HCT116 (cell line): ENCODE measurements at regions not wholly inside any gene's neighbourhood (a gene's known extent, or its start where the extent isn't known, plus 50 kb on each side); places are given as distances from the start of the nearest gene placed in this dataset.
A peak's percentile ranks its signal among the peaks of the same experiment; 100 is the strongest.

Experiments used
- ATAC-seq: fragments of 200-7000 bp; cut with Tn5 transposase; 2 replicates; pipeline ENCODE4 v1.9.1; 2020; ENCODE audit warnings: mild to moderate bottlenecking, moderate library complexity
- BruUV-seq: library from RNA; stranded (reverse); fragments of 400-500 nt; replicated peaks from 2 replicates; lab custom pipeline; 2021; lab: Mats Ljungman, UMichigan
- CTCF ChIA-PET: fragments of 300-600 bp; sonication (Branson Sonifier 250); formaldehyde crosslinking; loops from one replicate; lab custom pipeline; 2021; ENCODE audit warnings: antibody characterized with exemption; lab: Charles Lee
- POLR2A ChIA-PET: fragments of 300-600, 350-600 bp; sonication (Branson Sonifier 250); formaldehyde crosslinking; loops from one replicate; lab custom pipeline; 2021; ENCODE audit warnings: antibody characterized with exemption; lab: Charles Lee
- RAD21 ChIA-PET, 2 experiments: fragments of 300-600 bp; sonication (Branson Sonifier 250); formaldehyde crosslinking; loops; one replicate each; lab custom pipeline; 2023; ENCODE audit warnings: low total read pairs in 2 of 2; ENCODE audit not compliant: uncharacterized antibody in 2 of 2, unreplicated experiment in 2 of 2, low non-redundant PET in 1 of 2; lab: Charles Lee
- DNase-seq: peaks from one replicate; pipeline ENCODE4 v3.0.0-alpha.2; 2010; ENCODE audit warnings: low read depth, low spot score
- H2AFZ ChIP-seq: fragments of 200-600 bp; shearing (Covaris generic), sonication (generic); 2 replicates; pipeline ENCODE4 v1.6.1; 2017; ENCODE audit warnings: low read depth, mixed run types, mixed read lengths, antibody characterized with exemption, low read length; ENCODE audit not compliant: poor library complexity, severe bottlenecking
- H3K27ac ChIP-seq: 2 replicates; pipeline ENCODE4 v1.5.1; 2012; ENCODE audit warnings: low read depth, low read length
- H3K27me3 ChIP-seq: fragments of 200-600 bp; sonication (generic); 2 replicates; pipeline ENCODE4 v1.6.1; 2016; ENCODE audit warnings: mixed run types, low read length, mixed read lengths; ENCODE audit not compliant: insufficient read depth
- H3K36me3 ChIP-seq, 2 experiments: fragments of 200-500 bp in 1 of 2; fragments of 200-600 bp in 1 of 2; sonication (Bioruptor generic) in 1 of 2; sonication (generic) in 1 of 2; 2 replicates each; pipeline versions ENCODE4 v1.5.1 to v1.6.1; 2014 to 2016; ENCODE audit warnings: low read length in 2 of 2, inconsistent platforms in 1 of 2, mixed read lengths in 1 of 2, mixed run types in 1 of 2; ENCODE audit not compliant: insufficient read depth in 2 of 2, control insufficient read depth in 1 of 2
- H3K4me1 ChIP-seq, 2 experiments: fragments of 200-600 bp in 1 of 2; sonication (generic) in 1 of 2; 2 replicates each; pipeline versions ENCODE4 v1.5.1 to v1.6.1; 2012 to 2017; ENCODE audit warnings: low read length in 2 of 2, inconsistent platforms in 1 of 2, mild to moderate bottlenecking in 1 of 2, mixed read lengths in 1 of 2, mixed run types in 1 of 2, moderate library complexity in 1 of 2; ENCODE audit not compliant: insufficient read depth in 2 of 2, control insufficient read depth in 1 of 2
- H3K4me2 ChIP-seq: fragments of 200-600 bp; sonication (generic); 2 replicates; pipeline ENCODE4 v1.6.1; 2017; ENCODE audit warnings: mixed run types, low read length, mixed read lengths
- H3K4me3 ChIP-seq, 2 experiments: fragments of 200-600 bp in 1 of 2; sonication (generic) in 1 of 2; replicated peaks in 1 of 2; 2 replicates each; pipeline ENCODE4 v1.5.1; 2011 to 2016; ENCODE audit warnings: low read length in 2 of 2, control low read depth in 1 of 2, low read depth in 1 of 2, mild to moderate bottlenecking in 1 of 2, mixed read lengths in 1 of 2, mixed run types in 1 of 2
- H3K79me2 ChIP-seq: fragments of 200-600 bp; sonication (generic); 2 replicates; pipeline ENCODE4 v1.6.1; 2017; ENCODE audit warnings: mild to moderate bottlenecking, mixed run types, low read length, moderate library complexity, mixed read lengths; ENCODE audit not compliant: insufficient read depth
- H3K9ac ChIP-seq: fragments of 200-600 bp; sonication (generic); 2 replicates; pipeline ENCODE4 v1.6.1; 2016; ENCODE audit warnings: low read length, mixed read lengths
- H3K9me2 ChIP-seq: fragments of 200-600 bp; sonication (generic), shearing (Covaris generic); 2 replicates; pipeline ENCODE4 v1.6.1; 2017; ENCODE audit warnings: mixed run types, mild to moderate bottlenecking, moderate library complexity; ENCODE audit not compliant: insufficient read depth
- H3K9me3 ChIP-seq, 2 experiments: fragments of 200-500 bp in 1 of 2; fragments of 200-600 bp in 1 of 2; sonication (Bioruptor generic) in 1 of 2; sonication (generic) in 1 of 2; 2 replicates each; pipeline ENCODE4 v1.6.1; 2014 to 2017; ENCODE audit warnings: low read length in 2 of 2, mixed read lengths in 2 of 2, inconsistent platforms in 1 of 2, low read depth in 1 of 2, mild to moderate bottlenecking in 1 of 2, mixed run types in 1 of 2, moderate library complexity in 1 of 2; ENCODE audit not compliant: control insufficient read depth in 1 of 2, insufficient read depth in 1 of 2
- H4K20me1 ChIP-seq: fragments of 200-600 bp; sonication (generic), shearing (Covaris generic); 2 replicates; pipeline ENCODE4 v1.6.1; 2017; ENCODE audit warnings: mixed run types, mild to moderate bottlenecking, moderate library complexity; ENCODE audit not compliant: insufficient read depth
- JUND ChIP-seq: IDR thresholded peaks from 2 replicates; pipeline ENCODE4 v1.6.1; 2012
- POLR2AphosphoS5 ChIP-seq: IDR thresholded peaks from 2 replicates; pipeline ENCODE4 v1.6.1; 2011; ENCODE audit warnings: mild to moderate bottlenecking, low read depth, low read length, moderate library complexity
- RAD21 ChIP-seq: IDR thresholded peaks from 2 replicates; pipeline ENCODE4 v1.6.1; 2012; ENCODE audit warnings: low read depth, mild to moderate bottlenecking
- TCF7L2 ChIP-seq: IDR thresholded peaks from 2 replicates; pipeline ENCODE4 v1.7.0; 2011; ENCODE audit warnings: borderline replicate concordance, inconsistent platforms; ENCODE audit not compliant: insufficient read depth, insufficient read length; ENCODE audit errors: extremely low read depth
- intact Hi-C: fragments of 100-400 bp; cut with micrococcal nuclease; formaldehyde crosslinking; loops from 2 replicates; pipeline ENCODE4 v1.10.0; 2022
- TF ChIP-seq, protein P1 (sequence below): IDR thresholded peaks from 2 replicates; pipeline ENCODE4 v1.6.1; 2011; ENCODE audit warnings: mild to moderate bottlenecking, low read length, moderate library complexity; ENCODE audit not compliant: insufficient replicate concordance; ENCODE audit errors: extremely low read depth
- TF ChIP-seq, protein P2 (sequence below), 3 experiments: fragments of 200-600 bp in 1 of 3; sonication (generic) in 1 of 3; IDR thresholded peaks in 2 of 3; conservative IDR thresholded peaks in 1 of 3; 2 replicates each; pipeline ENCODE4 v1.5.1; 2012 to 2017; ENCODE audit warnings: low read depth in 2 of 3, low read length in 2 of 3, antibody characterized with exemption in 1 of 3, borderline replicate concordance in 1 of 3, control low read depth in 1 of 3, mild to moderate bottlenecking in 1 of 3, mixed read lengths in 1 of 3, mixed run types in 1 of 3, moderate library complexity in 1 of 3; ENCODE audit not compliant: insufficient read depth in 1 of 3

DNA sequence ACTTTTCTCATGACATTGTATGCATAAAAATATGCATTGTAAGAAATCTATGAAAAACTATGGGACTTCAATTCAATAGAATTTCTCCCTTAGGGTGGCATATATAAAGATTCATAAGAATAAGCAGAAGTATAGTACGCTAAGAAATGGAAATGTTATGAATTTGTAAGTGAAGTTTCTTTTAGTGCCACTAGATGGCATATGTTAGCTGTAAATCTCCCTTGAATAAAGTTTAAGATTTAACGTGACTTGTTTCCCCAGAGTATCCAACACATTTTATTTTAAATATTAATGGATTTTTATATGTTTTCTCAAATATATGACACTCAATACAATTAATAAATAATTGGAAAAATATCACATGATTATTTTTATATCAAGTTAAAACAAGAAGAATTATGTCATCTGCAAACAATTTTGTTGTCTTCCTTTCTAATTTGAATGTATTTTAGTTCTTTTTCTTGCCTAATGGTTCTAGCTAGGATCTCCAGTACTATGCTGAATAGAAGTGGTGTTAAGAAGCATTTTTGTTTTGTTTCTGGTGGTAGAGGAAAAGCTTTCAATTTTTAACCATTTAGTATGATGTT, 287.2 kb downstream of the HGF start:
- BruUV-seq, result no TSS peak
- POLR2A ChIA-PET, result no interaction called here
- no peak overlapping the region for H3K27ac ChIP-seq
- TF ChIP-seq JUND (no peak), TCF7L2 (no peak), POLR2AphosphoS5 (no peak), RAD21 (peak; percentile 67)
- TF ChIP-seq, protein P1, sequence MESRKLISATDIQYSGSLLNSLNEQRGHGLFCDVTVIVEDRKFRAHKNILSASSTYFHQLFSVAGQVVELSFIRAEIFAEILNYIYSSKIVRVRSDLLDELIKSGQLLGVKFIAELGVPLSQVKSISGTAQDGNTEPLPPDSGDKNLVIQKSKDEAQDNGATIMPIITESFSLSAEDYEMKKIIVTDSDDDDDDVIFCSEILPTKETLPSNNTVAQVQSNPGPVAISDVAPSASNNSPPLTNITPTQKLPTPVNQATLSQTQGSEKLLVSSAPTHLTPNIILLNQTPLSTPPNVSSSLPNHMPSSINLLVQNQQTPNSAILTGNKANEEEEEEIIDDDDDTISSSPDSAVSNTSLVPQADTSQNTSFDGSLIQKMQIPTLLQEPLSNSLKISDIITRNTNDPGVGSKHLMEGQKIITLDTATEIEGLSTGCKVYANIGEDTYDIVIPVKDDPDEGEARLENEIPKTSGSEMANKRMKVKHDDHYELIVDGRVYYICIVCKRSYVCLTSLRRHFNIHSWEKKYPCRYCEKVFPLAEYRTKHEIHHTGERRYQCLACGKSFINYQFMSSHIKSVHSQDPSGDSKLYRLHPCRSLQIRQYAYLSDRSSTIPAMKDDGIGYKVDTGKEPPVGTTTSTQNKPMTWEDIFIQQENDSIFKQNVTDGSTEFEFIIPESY, result no peak
- TF ChIP-seq, protein P2, sequence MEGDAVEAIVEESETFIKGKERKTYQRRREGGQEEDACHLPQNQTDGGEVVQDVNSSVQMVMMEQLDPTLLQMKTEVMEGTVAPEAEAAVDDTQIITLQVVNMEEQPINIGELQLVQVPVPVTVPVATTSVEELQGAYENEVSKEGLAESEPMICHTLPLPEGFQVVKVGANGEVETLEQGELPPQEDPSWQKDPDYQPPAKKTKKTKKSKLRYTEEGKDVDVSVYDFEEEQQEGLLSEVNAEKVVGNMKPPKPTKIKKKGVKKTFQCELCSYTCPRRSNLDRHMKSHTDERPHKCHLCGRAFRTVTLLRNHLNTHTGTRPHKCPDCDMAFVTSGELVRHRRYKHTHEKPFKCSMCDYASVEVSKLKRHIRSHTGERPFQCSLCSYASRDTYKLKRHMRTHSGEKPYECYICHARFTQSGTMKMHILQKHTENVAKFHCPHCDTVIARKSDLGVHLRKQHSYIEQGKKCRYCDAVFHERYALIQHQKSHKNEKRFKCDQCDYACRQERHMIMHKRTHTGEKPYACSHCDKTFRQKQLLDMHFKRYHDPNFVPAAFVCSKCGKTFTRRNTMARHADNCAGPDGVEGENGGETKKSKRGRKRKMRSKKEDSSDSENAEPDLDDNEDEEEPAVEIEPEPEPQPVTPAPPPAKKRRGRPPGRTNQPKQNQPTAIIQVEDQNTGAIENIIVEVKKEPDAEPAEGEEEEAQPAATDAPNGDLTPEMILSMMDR (IDR thresholded peaks at IDR 0.05 in 2 of 3, conservative IDR thresholded peaks at IDR 0.05 in 1 of 3; ENCODE audit: borderline replicate concordance in 1 of 3, insufficient read depth in 1 of 3, low read depth in 2 of 3, low read length in 2 of 3), result peak; percentile 31 to 54 (median 39); a peak in 4 of 6 replicates
- H4K20me1 ChIP-seq, result no peaks in the 10 kb centered on the region
- H3K4me1 ChIP-seq, result no peaks in the 10 kb centered on the region
- no peaks in the 10 kb centered on the region for H3K27me3 ChIP-seq
- peak; percentile 23 for DNase-seq
- no peaks in the 10 kb centered on the region for H3K9me3 ChIP-seq
- no peaks in the 10 kb centered on the region for H3K36me3 ChIP-seq
- no peaks in the 10 kb centered on the region for H3K9me2 ChIP-seq
- CTCF ChIA-PET, result interaction anchor here (0.7 to 2.3 kb wide), 5 partner anchors 8 to 1247 kb away, joined by 3 to 14 read pairs (median 4); no protein-coding TSS in a partner anchor
- H3K9ac ChIP-seq, result no peak overlapping the region
- no peak overlapping the region; the same call in 1 of the 2 replicates for H3K4me2 ChIP-seq
- 0 out of 2 replicates have a peak, but pooled peaks have one; percentile 38 for ATAC-seq
- intact Hi-C loops, result loop anchor here (5.0 kb wide), 2 partner anchors 475 to 535 kb away; no protein-coding TSS in a partner anchor
- no peaks in the 10 kb centered on the region for H3K79me2 ChIP-seq
- peak overlapping the region; percentile 92 for H2AFZ ChIP-seq
- RAD21 ChIA-PET, result interaction anchor here in 1 of 2 experiments (0.9 kb wide), 1 partner anchor 18 kb away, joined by 3 read pairs; no protein-coding TSS in a partner anchor
- H3K4me3 ChIP-seq, result no peak overlapping the region
